RWPE1 (cell line): ENCODE measurements at regions not wholly inside any gene's neighbourhood (a gene's known extent, or its start where the extent isn't known, plus 50 kb on each side); places are given as distances from the start of the nearest gene placed in this dataset.

ENCODE experiments used
- CTCF ChIA-PET: fragments of 350-600 bp; sonication (Branson Sonifier 250); formaldehyde crosslinking; extraction: SDS; loops from one replicate; lab custom pipeline; 2021; lab: Yijun Ruan, JAX
- POLR2A ChIA-PET: fragments of 400-600 bp; formaldehyde crosslinking; extraction: SDS; loops from one replicate; lab custom pipeline; 2020; ENCODE audit warnings: antibody characterized with exemption; ENCODE audit not compliant: low non-redundant PET; lab: Yijun Ruan, JAX
- DNase-seq: peaks from one replicate; pipeline ENCODE4 v3.0.0; 2012; ENCODE audit warnings: low spot score
- H3K27ac ChIP-seq: fragments of 450-650 bp; 2 replicates; pipeline ENCODE4 v1.5.1; 2017
- TF ChIP-seq, protein P1 (sequence below): fragments of 450-650 bp; conservative IDR thresholded peaks from 2 replicates; pipeline ENCODE4 v1.5.1; 2017; ENCODE audit warnings: low read depth, mild to moderate bottlenecking

DNA sequence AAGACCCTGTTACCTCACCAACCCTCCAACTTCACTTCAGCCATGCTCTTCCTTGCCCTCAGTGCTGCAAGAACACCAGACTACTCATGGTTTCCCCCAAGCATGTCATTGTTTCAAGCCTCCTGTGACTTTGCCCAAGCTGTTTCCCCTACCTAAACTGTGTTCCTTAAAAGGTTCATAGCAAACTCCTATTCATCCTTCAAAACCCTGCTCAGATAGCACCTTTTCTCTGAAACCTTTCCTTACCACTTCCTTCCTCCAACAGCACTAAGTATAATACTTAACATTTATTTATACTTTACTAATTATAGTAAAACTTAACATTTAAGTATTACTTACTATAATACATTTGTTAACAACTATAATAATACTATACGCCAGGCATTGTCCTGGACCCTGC is 136.2 kb downstream of the CCT6B start:
- ChIA-PET CTCF (no interaction called here), POLR2A (no interaction called here)
- DNase-seq, result no peak
- no peak overlapping the region for H3K27ac ChIP-seq
- TF ChIP-seq, protein P1, sequence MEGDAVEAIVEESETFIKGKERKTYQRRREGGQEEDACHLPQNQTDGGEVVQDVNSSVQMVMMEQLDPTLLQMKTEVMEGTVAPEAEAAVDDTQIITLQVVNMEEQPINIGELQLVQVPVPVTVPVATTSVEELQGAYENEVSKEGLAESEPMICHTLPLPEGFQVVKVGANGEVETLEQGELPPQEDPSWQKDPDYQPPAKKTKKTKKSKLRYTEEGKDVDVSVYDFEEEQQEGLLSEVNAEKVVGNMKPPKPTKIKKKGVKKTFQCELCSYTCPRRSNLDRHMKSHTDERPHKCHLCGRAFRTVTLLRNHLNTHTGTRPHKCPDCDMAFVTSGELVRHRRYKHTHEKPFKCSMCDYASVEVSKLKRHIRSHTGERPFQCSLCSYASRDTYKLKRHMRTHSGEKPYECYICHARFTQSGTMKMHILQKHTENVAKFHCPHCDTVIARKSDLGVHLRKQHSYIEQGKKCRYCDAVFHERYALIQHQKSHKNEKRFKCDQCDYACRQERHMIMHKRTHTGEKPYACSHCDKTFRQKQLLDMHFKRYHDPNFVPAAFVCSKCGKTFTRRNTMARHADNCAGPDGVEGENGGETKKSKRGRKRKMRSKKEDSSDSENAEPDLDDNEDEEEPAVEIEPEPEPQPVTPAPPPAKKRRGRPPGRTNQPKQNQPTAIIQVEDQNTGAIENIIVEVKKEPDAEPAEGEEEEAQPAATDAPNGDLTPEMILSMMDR, result no peak

DNA sequence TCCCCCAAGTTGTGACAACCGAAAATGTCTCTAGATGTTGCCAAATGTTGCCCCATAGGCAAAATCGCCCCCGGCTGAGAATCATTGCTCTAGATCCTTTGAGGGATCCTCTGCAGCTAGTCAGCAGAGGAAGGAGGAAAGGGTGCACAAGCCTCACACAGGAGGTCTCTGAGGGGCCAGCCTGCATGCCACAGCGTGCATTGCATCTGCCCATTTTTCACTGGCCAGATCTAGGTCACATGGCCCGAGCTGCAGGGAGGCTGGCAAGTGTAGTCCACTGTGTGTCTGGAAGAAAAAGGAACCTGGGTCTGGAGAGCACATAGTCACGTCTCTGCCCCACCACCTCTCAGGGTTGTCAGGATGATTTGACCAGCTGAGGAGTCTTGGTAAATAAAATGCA is 138.2 kb downstream of the CCT6B start:
- CTCF ChIA-PET, result no interaction called here
- H3K27ac ChIP-seq, result no peak overlapping the region
- POLR2A ChIA-PET, result no interaction called here
- TF ChIP-seq, protein P1, result no peak
- DNase-seq, result no peak

DNA sequence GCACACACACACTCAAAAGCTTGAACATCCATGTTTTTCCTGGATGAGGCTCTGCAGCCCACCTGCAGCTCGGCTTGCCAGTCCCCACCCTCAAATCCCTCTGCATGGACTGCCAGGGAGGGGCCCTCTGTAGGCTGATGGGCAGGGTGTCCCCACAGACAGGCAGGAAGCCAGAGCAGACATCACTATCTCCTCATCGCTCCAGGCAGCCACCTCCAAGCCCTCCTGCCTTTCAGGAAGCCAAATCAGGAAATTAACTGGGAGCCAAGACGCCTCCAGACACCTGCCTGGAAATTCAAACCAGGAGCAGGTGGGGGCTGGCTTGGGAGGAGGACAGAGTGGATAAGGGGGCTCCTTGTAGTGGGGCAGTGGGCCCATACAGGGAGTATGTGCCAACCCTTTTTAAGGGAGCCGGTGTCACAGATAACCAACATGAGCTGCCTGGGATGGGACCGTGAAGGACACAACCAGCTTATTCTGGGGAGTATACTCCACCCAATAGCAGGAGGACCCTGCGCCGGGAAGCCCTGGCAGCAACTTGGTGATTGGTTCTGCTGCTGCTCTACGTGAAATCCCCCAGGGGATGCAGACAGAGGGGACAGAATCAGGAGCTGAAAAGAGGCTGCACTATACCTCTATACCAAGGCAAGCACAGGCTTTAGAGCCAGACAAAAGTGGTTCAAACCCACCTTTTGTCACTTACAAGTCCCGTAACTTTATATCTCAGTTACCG is 139.1 kb downstream of the CCT6B start:
- CTCF ChIA-PET, result no interaction called here
- TF ChIP-seq, protein P1, result no peak
- no peak overlapping the region for H3K27ac ChIP-seq
- no peak for DNase-seq
- POLR2A ChIA-PET, result no interaction called here

DNA sequence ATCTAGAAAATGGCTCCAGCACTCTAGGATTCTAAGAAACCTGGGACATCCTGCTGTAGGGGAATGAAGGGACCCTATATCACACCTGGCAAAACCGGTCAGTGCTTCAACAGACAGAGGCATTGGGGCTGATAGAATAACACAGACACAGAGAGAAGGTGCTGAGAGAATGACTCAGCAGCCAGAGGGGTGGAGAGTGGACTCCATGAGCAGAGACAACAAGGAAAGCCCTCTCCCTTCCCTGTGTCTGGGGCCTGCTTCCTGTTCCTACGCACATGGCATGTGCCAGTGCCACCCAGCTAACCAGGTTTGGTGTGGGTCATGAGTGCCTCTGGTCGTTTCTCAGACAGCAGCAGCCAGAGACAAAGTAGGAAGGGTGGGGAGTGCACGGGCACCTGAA is 140.3 kb downstream of the CCT6B start:
- ChIA-PET POLR2A (no interaction called here), CTCF (no interaction called here)
- H3K27ac ChIP-seq, result no peak overlapping the region
- no peak for DNase-seq
- TF ChIP-seq, protein P1, result no peak

- TF ChIP-seq, protein P1, result no peak
- ChIA-PET POLR2A (no interaction called here), CTCF (interaction anchor here (0.6 kb wide), 1 partner anchor 17 kb away, joined by 3 read pairs; no protein-coding TSS in a partner anchor)
- H3K27ac ChIP-seq, result no peak overlapping the region
- no peak for DNase-seq
Measured at GRCh38 chr17:34820248-34820801, 140.9 kb downstream of the CCT6B start.

GRCh38 chr17:34817252-34818035 is 143.8 kb downstream of the CCT6B start:
- TF ChIP-seq, protein P1, result no peak
- ChIA-PET CTCF (no interaction called here), POLR2A (no interaction called here)
- DNase-seq, result no peak
- H3K27ac ChIP-seq, result no peak overlapping the region
